Right renal pelvis (tissue), 4 donors: ENCODE measurements at regions not wholly inside any gene's neighbourhood (a gene's known extent, or its start where the extent isn't known, plus 50 kb on each side); places are given as distances from the start of the nearest gene placed in this dataset.
A peak's percentile ranks its signal among the peaks of the same experiment; 100 is the strongest.

Source experiments
- DNase-seq, 4 donors: peaks; one replicate each; pipeline ENCODE4 v3.0.0-alpha.2; 2013; ENCODE audit warnings: low read depth in 4 of 4, low spot score in 3 of 4, missing footprints in 1 of 4

DNA sequence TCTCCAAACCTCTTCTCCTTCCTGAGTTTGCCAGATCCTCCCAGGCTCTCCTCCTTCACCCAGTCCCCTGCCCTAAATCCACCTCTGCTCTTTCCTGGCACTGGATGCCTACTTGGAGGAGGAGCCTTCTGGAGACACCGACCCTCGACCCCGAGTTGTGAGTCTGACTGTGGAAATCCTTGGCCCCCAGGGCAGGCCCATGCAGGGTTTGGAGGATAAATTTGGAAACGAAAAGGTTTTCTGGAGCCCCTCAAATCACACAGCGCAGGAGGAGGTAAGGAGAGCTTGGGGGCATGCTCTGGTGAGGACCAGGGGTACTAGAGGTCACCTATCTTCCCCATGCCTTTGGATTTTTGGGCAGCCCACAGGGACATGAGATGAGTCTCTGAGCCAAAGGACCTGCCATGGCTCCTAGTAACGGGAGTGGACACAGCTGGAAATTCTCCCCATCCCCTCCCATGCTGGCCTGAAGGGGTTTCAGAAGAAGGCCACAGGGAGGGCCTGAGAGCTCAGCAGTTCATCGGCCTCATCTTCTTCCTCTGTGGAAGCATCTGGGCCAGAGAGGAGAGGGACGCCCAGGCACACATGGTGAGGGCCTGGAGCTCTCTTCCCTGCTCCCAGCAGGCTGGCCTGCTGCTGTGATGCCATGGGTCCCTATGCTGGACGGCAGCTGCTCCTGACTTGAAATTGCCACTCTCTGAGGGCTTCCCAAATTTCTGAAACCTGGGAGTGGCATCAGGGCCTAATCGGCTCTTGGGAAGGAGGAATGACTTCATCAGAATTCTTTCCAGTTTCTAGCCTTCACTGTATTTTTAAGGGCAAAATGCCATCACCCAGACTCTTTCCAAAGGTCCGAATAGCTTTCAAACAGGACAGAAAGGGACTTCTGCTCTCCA is 68.6 kb upstream of the ITGA11 start:
- DNase-seq, result no peak

DNA sequence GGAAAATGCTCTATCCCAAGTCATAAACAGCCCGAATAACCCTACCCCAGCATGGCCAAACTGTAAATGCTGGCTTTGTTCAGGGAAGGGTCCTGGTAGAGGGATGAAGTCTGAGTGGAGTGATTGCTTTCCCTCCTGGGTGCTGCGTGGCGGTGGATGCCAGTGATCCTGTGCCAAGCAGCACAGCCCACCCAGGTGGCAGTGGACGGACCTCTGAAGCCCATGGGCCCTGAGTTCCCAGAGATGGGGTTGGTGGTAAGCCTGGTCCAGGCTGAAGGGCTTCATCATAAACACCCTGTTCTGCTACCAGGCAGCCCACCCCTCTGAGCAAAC is 69.3 kb upstream of the ITGA11 start:
- no peak for DNase-seq

DNA sequence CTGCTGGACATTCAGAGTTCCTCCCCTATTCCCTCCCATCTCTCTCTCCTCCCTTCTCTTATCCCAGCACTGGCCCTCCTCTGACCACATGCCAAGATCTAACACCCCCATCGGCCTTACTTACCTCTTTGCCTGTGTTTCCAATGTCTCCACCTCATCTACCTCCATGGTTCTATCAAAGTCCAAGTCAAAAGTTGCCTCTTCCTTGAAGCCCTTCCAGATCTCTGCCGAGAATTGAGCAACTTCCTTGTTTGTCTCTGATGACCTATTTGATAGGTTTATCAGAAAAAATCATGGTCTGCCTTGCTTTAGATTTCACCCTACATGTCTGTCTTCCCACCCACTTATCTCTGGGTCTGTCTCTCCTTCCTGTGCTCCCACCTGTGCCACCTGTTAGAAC is 69.7 kb upstream of the ITGA11 start:
- DNase-seq, result no peak

DNA sequence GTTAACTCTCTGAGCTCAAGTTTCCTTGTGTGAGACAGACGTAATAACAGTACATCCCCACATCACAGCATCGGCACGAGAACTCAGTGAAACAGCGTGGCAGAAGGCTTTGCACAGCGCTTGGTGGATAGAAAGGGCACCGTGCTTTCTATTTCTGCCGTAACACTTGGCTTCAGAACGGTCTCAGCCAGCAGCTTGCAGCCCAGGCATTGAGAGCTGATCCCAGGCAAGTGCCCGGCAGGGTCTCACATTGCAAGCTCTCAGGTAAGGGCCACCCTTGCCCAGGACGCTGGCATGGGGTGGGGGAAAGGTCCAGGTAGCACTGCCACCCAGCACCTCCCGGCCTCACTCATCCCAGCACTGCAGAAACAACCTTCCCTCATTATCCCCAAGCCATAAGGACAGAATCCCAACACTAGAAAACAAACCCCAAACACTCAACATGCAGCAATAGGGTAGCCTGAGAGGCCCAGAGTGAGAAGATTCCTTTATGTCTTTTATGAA is 70.5 kb upstream of the ITGA11 start:
- DNase-seq, result no peak

DNA sequence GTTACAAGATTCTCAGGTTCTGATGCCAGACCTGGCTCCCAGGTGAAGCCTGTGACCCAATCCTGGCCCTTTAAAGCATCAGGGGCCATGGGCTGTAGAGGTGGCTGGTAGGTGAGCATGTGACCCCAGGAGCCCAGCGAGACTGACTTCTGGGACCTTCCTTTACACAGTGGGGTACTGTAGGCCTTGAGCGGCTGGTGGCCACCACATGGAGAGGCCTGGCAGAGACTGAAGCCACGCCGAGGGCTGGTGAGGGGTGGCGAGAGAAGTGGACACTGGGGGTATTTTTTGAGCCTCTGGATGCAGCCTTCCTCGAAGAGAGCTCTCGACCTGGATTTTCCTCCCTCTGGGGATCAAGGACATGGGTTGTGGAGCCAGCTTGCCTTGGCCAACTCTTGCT is 71.2 kb upstream of the ITGA11 start:
- DNase-seq, result no peak

DNA sequence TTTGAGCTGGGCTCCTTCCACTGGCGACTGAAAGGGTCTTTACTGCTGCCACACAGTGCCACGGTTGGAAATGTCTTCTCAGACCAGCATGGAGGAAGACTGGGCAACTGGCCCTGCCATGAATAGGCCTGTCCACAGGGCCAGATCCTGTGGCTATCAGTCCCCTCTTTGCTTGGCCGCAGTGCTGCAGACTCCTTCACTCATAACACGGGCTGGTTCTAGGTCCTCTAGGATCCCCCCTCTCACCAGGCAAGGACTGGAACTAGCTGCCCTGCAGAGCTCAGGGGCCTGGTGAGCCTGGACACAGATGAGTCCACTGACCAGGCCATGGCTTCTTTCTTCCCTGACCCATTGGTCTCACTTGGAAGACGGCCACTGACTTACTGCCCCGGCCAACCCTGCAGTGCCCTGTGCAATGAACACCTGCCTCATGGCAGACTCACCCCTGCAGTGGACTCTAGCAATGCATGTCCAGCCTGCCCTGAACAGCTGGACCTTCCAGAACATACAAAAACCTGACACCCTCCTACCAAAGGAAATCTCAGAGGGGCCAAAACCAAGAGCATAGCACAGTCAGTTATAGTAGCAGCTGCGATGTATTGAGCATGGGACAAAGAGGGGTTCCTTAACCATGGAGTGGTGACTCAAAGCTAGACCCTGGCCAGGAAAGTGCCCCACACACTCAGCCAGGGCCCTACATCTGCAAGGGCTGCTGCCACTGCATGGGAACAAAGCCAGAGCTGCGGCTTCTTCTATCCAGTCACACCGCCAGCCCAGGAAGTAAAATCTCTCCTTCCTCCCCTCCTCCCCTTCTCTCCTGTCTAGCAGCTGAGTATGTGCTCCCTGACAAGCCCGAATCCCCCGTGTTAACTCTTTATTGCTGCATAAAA is 72.1 kb upstream of the ITGA11 start:
- DNase-seq, result no peak

DNA sequence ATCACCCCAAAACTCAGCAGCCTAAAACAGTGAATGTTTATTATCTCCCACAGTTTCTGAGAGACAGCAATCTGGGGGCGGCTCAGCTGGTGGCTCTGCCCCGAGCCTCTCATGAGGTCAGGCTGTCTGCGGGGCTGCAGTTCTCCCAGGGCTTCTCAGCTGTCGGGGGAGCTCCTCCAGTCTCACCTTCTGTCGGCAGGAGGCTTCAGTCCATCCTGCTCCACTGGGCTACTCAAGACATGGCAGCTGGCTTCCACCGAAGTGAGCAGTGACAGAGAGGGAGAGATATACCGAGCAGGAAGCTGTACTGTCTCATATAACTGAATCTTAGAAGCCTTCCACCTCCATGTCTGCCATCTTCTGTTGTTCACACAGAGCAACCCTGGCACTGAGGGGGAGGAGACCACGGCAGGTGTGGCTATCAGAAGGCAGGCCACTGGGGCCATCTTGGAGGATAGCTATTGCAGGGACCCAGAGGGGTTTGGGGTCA is 72.8 kb upstream of the ITGA11 start:
- DNase-seq, result no peak

DNA sequence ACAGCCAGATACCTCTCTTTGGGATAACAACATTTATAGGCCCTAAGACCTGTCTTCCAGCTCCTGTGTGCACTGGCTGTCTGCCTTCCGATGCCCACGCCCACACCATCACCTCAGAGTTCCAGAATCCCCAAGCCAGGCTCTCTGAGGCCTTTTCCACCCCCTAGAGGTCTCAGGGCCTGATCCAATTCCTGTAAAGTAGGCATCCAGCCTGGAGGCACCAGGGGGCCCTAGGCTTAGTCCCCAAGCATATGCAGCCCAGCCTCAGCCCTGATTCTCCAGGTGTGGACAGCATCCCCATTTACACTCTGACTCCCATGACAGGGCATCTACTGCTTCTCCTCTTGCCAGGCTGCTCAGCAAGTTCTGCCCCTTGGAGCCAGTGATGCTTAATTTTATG is 72.7 kb upstream of the CORO2B start:
- DNase-seq, result no peak

DNA sequence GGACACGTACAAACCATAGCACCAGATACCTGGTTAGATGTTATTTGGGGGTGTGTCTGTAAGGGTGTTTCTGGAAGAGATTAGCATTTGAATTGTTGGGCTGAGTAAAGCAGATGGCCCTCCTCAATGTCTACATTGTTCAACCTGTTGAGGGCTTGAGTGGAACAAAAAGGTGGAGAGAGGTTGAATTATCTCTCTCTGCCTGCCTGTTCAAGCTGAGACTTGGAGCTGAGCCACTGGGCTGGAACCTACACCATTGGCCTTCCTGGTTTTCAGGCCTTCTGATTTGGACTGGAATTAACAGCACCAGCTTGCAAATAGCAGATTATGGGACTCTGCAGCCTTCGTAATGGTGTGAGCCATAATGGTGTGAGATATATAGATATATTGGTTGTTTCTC is 71.3 kb upstream of the CORO2B start:
- no peak for DNase-seq

DNA sequence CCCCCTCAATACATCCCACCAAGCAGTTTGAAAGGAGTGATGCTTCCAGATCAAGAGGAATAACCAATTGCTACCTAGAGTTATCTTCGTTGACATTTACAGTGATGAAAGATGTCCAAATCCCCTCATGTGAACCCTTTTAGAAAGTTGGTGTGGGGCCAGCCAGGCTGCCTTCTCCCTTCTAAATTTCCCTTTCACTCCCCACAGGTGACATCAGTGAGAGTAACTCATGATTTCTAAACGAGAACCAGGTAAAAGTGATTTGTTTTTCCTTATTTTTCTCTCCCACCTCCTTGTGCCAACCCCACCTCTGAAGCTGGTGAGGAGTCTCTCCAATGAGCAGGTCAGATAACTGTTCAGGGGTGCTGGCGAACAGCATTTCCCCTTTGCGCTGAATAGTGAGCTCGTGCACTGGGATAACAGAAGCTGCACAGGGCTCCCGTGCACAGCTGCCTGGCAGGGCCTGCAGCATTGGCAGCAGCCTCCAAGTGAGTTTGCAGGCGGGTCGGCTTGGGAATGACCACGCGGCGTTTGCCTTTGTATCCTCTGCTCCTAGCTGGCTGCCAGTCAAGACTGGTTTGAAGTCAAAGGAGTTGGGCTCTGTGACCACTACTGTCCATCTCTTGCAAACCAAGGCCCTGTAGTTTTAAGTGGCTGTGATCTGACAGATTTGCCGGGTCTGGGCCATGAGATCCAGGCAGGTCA is 70.2 kb upstream of the CORO2B start:
- no peak for DNase-seq

DNA sequence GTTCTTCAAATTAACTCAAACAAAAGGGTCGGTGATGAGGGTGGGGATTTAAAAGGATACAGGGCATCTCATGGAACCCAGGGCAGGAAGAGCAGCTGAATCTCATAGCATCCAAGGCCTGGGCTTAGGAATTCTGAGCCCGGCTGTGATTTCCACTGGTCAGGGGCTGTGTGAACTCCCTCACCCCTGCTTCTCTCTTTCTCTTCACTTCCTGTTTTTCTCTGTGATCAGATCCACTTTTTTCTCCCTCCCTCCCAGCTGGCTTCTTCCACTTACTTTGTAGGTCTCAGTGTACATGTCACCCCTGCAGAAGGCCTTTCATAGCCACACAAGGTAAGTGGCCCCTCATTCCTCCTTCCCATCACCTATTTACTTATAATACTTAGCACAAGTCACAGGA is 68.2 kb upstream of the CORO2B start:
- no peak for DNase-seq

DNA sequence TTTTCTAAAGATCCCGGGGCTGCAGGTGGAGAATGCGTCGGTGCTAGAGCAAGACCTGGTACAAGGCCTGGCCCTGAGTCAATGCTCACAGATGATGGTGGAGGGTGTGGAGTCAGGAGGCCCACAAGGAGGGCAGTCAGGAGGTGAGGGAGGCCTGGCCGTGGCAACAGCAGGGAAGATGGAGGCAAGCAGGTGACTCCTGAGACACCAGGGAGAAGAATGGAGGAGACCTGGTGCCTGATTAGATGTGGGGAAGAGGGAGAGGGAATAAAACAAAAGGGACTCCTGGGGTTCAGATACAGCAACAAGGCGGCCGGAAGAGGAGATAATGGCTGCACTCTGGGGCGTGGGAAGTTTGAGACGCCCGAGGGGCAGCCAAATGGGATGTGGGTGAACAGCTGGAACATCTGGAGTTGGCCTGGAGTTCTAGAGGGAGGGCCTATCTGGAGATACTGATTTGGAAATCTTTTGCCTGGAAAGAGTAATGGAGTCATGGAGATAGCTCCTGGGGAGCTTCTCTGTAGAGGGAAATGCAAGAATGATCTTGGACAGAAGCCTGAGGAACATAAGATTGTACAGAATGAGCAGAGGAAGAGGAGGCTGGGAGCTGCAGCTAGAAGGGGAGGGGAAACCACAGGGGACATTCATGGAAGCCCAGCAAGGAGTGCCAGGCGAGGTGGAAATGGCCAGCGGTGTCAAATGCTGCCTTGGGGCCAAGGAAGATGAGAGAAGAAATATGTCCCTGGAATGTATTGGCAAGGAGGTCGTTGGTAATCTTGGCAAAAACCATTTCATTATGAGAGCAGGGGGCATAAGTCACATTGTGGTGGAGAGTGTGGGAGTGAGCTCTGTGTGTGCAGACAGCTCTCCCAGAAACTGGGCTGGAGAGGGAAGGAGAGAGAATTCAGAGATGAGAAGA is 67.5 kb upstream of the CORO2B start:
- no peak for DNase-seq

DNA sequence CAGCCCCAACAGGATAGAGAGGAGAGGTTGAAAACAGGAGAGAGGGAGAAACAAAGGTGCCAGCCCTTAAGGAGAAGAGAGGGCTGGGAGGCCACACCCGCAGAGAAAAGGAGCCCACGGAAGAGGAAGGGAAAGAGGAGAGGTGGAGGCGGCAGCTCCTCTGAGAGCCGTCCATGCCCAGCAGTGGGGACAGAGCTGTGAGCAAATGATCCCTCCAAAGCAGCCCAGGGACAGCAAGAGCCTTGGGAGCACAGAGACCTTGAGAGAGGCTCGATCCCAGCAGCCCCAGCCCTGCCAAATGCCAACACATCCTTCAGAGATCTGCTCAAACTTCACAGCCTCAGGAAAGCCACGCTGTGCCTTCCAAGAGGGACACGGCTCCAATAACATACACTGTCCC is 66.7 kb upstream of the CORO2B start:
- no peak for DNase-seq

DNA sequence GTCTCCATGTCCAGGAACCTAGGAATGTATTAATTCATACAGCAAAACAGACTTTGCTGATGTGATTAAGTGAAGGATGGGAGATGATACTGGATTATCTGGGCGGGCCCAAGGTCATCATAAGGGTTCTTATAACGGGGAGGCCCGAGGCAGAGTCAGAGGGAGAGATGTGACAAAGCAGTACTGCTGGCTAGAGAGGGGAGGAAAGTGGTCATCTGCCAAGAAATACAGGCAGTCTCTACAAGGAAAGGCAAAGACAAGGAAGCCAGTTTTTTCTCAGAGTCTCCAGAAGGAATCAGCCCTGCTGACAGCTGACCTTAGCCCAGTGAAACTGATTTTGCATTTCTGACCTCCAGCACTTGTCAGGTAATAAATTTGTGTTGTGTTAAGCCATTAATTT is 66.2 kb upstream of the CORO2B start:
- DNase-seq, result peak in 1 of 4 donors; percentile 24

DNA sequence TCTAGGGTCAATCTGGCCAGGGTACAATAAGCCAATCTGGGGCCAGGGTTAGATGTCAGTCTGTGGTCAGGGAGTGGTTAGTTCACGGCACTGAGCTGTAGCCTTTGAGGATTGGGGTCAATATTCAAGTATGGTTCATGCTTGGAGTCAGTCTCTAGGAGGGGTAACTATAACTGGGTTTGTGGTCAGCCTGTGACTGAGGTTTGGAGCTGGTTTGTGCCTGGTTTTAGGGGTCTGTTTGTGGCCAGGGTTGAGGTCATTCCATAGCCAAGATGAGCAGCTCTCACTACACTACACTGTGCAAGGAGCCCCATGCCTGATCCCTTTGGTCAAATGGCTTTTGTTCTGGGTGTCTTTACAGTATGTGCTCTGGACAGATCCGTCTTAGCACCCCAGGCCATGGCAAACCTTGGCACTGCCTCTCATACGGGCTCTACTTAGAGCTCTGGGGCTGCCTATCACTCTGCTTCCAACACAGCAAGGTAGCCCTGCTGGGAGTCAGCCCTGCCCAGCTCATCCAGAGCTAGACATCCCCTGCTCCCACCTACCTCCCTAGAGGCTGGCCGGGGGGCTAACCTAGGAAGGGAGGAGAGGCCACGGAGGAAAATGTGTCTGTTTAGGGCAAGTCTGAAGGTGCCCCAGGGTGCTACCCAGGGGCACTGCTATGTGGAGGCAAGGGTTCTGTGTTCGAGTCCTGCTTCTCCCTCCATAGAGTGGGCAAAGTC is 63.3 kb upstream of the CORO2B start:
- no peak for DNase-seq

DNA sequence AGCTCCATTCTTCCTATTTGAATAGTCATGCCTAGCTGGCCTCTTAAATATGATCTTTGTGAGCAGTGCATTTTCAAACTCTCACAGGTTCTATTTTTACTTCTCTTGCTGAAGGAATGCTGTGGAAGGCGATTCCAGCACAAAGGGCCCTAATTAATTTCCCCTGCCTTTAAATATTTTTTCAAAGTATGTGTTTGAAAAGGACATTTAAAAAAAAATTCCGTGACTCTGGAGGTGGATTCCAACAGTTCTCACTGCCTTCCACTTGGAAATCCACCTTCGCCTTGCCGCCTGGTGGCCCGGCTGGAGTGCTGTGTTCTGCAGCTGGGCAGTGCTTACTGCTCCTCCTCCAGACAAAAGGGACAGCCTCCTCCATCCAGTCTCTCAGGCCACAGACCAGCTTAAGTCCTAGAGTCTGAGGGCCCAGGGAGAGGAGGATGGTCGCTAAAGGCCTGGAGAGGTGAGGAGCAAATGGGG is 61.5 kb upstream of the CORO2B start:
- no peak for DNase-seq

DNA sequence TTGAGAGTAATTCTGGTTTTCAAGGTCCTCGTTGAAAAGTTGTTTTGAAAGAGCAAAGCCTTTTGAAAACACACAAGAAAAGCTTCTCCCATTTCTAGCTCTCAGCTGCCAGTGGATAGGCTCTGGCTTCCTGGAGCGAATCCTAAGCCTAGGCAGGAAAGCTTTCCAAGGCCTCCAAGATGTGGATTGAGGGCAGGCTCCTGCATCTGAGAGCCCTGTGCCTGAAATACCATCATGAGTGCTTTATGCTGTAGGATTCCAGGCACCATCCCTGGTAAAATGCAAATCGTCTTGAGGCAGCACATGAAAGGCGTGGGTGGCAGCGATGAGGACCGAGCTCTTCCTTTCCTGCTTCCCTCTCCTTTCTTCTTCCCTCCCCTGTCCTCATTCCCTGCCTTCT is 60.7 kb upstream of the CORO2B start:
- DNase-seq, result no peak

DNA sequence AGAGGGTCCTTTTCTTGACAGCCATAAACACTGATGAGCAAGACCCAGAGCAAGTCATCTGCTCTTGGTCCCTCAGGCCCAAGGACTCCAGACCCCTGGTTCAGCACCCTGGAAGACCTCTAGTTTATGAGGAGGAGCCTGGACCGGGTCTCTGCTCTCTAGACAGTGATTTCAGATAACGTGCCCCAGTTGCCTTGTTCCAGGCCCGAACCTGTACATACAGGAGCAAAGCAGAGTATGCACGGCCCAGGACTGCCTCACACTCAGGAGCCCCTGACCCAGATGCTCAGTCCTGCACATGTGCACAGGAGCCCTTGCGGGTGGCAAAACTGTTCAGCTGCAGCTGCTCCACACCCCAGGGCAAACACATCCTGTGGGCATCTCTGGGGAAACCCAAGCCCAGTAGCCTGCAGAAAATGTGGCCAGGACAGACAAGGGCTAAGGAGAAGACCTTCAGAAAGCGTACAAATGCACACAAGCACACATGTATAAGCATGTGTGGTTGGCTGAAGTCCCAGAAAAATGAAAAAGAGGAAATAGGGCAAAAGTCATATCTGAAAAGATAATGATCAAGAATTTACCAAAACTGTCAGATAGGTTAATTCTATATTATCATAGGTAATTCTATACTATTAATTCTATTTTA is 59.9 kb upstream of the CORO2B start:
- no peak for DNase-seq
